PC-9 (cell line): ENCODE measurements at regions not wholly inside any gene's neighbourhood (a gene's known extent, or its start where the extent isn't known, plus 50 kb on each side); places are given as distances from the start of the nearest gene placed in this dataset.

ENCODE experiments used
- CTCF ChIP-seq: fragments of 200-600 bp; sonication (generic); conservative IDR thresholded peaks from 2 replicates; pipeline ENCODE4 v1.6.1; 2017; ENCODE audit warnings: mixed run types, antibody characterized with exemption, mild to moderate bottlenecking, moderate library complexity
- EZH2 ChIP-seq: fragments of 200-600 bp; sonication (generic); IDR thresholded peaks from 2 replicates; pipeline ENCODE4 v1.8.0; 2017; ENCODE audit warnings: antibody characterized with exemption, low read depth

DNA sequence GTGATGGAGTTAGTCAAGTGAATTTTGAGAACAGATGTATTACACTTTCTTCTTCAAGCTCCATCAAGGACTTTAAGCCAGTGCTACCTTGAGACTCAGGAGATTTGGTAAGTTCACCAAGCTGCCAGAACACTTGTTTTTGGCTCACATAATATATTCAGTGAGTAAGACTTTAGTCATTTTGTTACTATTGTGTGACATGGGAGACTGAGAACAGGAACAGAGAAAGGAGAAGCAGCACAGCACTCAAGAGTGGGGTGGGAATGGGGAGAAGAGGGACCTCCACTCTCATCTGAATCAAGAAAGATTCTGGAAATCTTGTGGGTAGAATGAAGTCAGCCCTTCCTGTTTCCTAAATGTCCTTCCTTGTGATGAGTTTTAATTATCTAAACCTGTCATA, 87.3 kb upstream of the TET2 start:
- no peak for TF ChIP-seq CTCF
- TF ChIP-seq EZH2: no peak
